ENCODE measurements at regions not wholly inside any gene's neighbourhood (a gene's known extent, or its start where the extent isn't known, plus 50 kb on each side); places are given as distances from the start of the nearest gene placed in this dataset.

GRCh38 chr6:141028791-141029280, 1103.9 kb upstream of the GJE1 start:
- intact Hi-C loops (cut with DNase I; ENCODE audit: low total_unique reads): no loop called here
- Histone ChIP-seq H3K36me3 (ENCODE audit: low read depth, missing control alignments) (no peaks in the 10 kb centered on the region), H3K9me3 (no peaks in the 10 kb centered on the region), H3K27ac (no peak overlapping the region), H3K27me3 (no peaks in the 10 kb centered on the region), H3K4me3 (no peak overlapping the region), H3K4me1 (no peaks in the 10 kb centered on the region)
- DNase-seq: no peak
- no peak for TF ChIP-seq CTCF (IDR thresholded peaks at IDR 0.05)
- TF ChIP-seq POLR2A (IDR thresholded peaks at IDR 0.05): no peak
- WGBS, 2 donors: 55 to 76% methylated on average over 2 of the region's 2 CpGs

- no peak for TF ChIP-seq CTCF (IDR thresholded peaks at IDR 0.05)
- no peak for TF ChIP-seq POLR2A (IDR thresholded peaks at IDR 0.05)
- no peaks in the 10 kb centered on the region for H3K27me3 ChIP-seq
- no peak overlapping the region for H3K4me3 ChIP-seq
- no peak for DNase-seq
- H3K36me3 ChIP-seq (ENCODE audit: low read depth, missing control alignments): no peaks in the 10 kb centered on the region
- H3K9me3 ChIP-seq: no peaks in the 10 kb centered on the region
- 92 to 96% methylated on average over 1 of the region's 1 CpG for WGBS, 2 donors
- no peaks in the 10 kb centered on the region for H3K4me1 ChIP-seq
- H3K27ac ChIP-seq: no peak overlapping the region
- intact Hi-C loops (cut with DNase I; ENCODE audit: low total_unique reads): no loop called here
Measured at GRCh38 chr6:141026504-141026903, 1106.2 kb upstream of the GJE1 start.

- H3K27ac ChIP-seq: no peak overlapping the region
- no peaks in the 10 kb centered on the region for H3K4me1 ChIP-seq
- TF ChIP-seq CTCF (IDR thresholded peaks at IDR 0.05) (no peak), POLR2A (IDR thresholded peaks at IDR 0.05) (no peak)
- 82 to 94% methylated on average over 2 of the region's 2 CpGs for WGBS, 2 donors
- intact Hi-C loops (cut with DNase I; ENCODE audit: low total_unique reads): no loop called here
- DNase-seq: no peak
- no peaks in the 10 kb centered on the region for H3K9me3 ChIP-seq
- no peaks in the 10 kb centered on the region for H3K36me3 ChIP-seq (ENCODE audit: low read depth, missing control alignments)
- H3K27me3 ChIP-seq: no peaks in the 10 kb centered on the region
- no peak overlapping the region for H3K4me3 ChIP-seq
Measured at GRCh38 chr6:141024526-141024925, 1108.2 kb upstream of the GJE1 start.

GRCh38 chr6:141017941-141018340, 1114.8 kb upstream of the GJE1 start:
- no peak overlapping the region for H3K27ac ChIP-seq
- TF ChIP-seq CTCF (IDR thresholded peaks at IDR 0.05) (no peak), POLR2A (IDR thresholded peaks at IDR 0.05) (no peak)
- DNase-seq: no peak
- H3K4me3 ChIP-seq: no peak overlapping the region
- H3K27me3 ChIP-seq: no peaks in the 10 kb centered on the region
- WGBS, 2 donors: 81 to 91% methylated on average over 5 of the region's 5 CpGs
- no peaks in the 10 kb centered on the region for H3K9me3 ChIP-seq
- intact Hi-C loops (cut with DNase I; ENCODE audit: low total_unique reads): no loop called here
- no peaks in the 10 kb centered on the region for H3K36me3 ChIP-seq (ENCODE audit: low read depth, missing control alignments)
- no peaks in the 10 kb centered on the region for H3K4me1 ChIP-seq

- Histone ChIP-seq H3K9me3 (no peaks in the 10 kb centered on the region), H3K4me3 (no peak overlapping the region), H3K36me3 (ENCODE audit: low read depth, missing control alignments) (no peaks in the 10 kb centered on the region), H3K27ac (no peak overlapping the region), H3K27me3 (no peaks in the 10 kb centered on the region), H3K4me1 (no peaks in the 10 kb centered on the region)
- DNase-seq: no peak
- TF ChIP-seq CTCF (IDR thresholded peaks at IDR 0.05) (no peak), POLR2A (IDR thresholded peaks at IDR 0.05) (no peak)
- intact Hi-C loops (cut with DNase I; ENCODE audit: low total_unique reads): no loop called here
- 92 to 93% methylated on average over 2 of the region's 2 CpGs for WGBS, 2 donors
Measured at GRCh38 chr6:141000917-141001316, 1131.8 kb upstream of the GJE1 start.
